C4-2B (cell line): ENCODE measurements at regions not wholly inside any gene's neighbourhood (a gene's known extent, or its start where the extent isn't known, plus 50 kb on each side); places are given as distances from the start of the nearest gene placed in this dataset.

Source experiments
- ZFX ChIP-seq: fragments of 450-650 bp; IDR thresholded peaks from 2 replicates; pipeline ENCODE4 v1.6.1; 2017
- TF ChIP-seq, protein P1 (sequence below): fragments of 450-650 bp; conservative IDR thresholded peaks from 2 replicates; pipeline ENCODE4 v1.5.1; 2017; ENCODE audit warnings: mild to moderate bottlenecking

GRCh38 chr1:39116860-39117728 lies 87.4 kb upstream of the MACF1 start:
- TF ChIP-seq, protein P1, sequence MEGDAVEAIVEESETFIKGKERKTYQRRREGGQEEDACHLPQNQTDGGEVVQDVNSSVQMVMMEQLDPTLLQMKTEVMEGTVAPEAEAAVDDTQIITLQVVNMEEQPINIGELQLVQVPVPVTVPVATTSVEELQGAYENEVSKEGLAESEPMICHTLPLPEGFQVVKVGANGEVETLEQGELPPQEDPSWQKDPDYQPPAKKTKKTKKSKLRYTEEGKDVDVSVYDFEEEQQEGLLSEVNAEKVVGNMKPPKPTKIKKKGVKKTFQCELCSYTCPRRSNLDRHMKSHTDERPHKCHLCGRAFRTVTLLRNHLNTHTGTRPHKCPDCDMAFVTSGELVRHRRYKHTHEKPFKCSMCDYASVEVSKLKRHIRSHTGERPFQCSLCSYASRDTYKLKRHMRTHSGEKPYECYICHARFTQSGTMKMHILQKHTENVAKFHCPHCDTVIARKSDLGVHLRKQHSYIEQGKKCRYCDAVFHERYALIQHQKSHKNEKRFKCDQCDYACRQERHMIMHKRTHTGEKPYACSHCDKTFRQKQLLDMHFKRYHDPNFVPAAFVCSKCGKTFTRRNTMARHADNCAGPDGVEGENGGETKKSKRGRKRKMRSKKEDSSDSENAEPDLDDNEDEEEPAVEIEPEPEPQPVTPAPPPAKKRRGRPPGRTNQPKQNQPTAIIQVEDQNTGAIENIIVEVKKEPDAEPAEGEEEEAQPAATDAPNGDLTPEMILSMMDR: no peak
- TF ChIP-seq ZFX: no peak
